GM12878 (cell line): ENCODE measurements at regions not wholly inside any gene's neighbourhood (a gene's known extent, or its start where the extent isn't known, plus 50 kb on each side); places are given as distances from the start of the nearest gene placed in this dataset.

Experiments used
- ATAC-seq: fragments of 200-7000 bp; cut with Tn5 transposase; 3 replicates; pipeline ENCODE4 v1.9.1; 2020; ENCODE audit warnings: mild to moderate bottlenecking, moderate library complexity
- BruUV-seq: library from RNA; stranded (reverse); fragments of 400-500 nt; replicated peaks from 2 replicates; lab custom pipeline; 2021; lab: Mats Ljungman, UMichigan
- CTCF ChIA-PET: fragments of 300-600 bp; sonication (Branson Sonifier 250); formaldehyde crosslinking; extraction: SDS; loops from one replicate; lab custom pipeline; 2021; ENCODE audit warnings: inconsistent platforms; lab: Yijun Ruan, JAX
- POLR2A ChIA-PET: fragments of 350-600 bp; formaldehyde crosslinking; extraction: SDS; loops from one replicate; lab custom pipeline; 2021; ENCODE audit warnings: inconsistent platforms; lab: Charles Lee
- RAD21 ChIA-PET: fragments of 300-600 bp; sonication (Branson Sonifier 250); formaldehyde crosslinking; loops from one replicate; lab custom pipeline; 2023; ENCODE audit warnings: antibody characterized with exemption; ENCODE audit not compliant: unreplicated experiment; lab: Charles Lee
- SMC1A ChIA-PET: fragments of 300-600 bp; sonication (Branson Sonifier 250); formaldehyde crosslinking; loops from one replicate; lab custom pipeline; 2023; ENCODE audit not compliant: unreplicated experiment, uncharacterized antibody; lab: Charles Lee
- DNase-seq: peaks from one replicate; pipeline ENCODE4 v3.0.0-alpha.2; 2011; ENCODE audit warnings: low read depth, low spot score
- FAIRE-seq: peaks from 3 replicates; lab custom pipeline; 2011; peaks lifted over from hg19 to GRCh38; lab: Jason Lieb, UNC
- H2AFZ ChIP-seq: 2 replicates; pipeline ENCODE4 v1.6.0; 2011; ENCODE audit warnings: low read depth, low read length, control low read depth; ENCODE audit not compliant: control insufficient read depth
- H3K27ac ChIP-seq: 2 replicates; pipeline ENCODE4 v1.5.1; 2011; ENCODE audit warnings: control low read depth; ENCODE audit not compliant: control insufficient read depth, insufficient read depth
- H3K27me3 ChIP-seq, 2 experiments: replicated peaks in 1 of 2; 2 replicates each; pipeline versions ENCODE4 v1.6.0 to v1.6.1; 2011; ENCODE audit warnings: low read length in 1 of 2; ENCODE audit not compliant: control insufficient read depth in 2 of 2, insufficient read depth in 2 of 2
- H3K36me3 ChIP-seq, 2 experiments: 2 replicates each; pipeline ENCODE4 v1.5.1; 2011; ENCODE audit warnings: low read length in 1 of 2; ENCODE audit not compliant: control insufficient read depth in 2 of 2, insufficient read depth in 2 of 2
- H3K4me1 ChIP-seq: 2 replicates; pipeline ENCODE4 v1.6.1; 2011; ENCODE audit warnings: mild to moderate bottlenecking, low read length, moderate library complexity, mixed read lengths; ENCODE audit not compliant: control insufficient read depth, insufficient read depth
- H3K4me2 ChIP-seq: 2 replicates; pipeline ENCODE4 v1.6.0; 2011; ENCODE audit warnings: control low read depth; ENCODE audit not compliant: control insufficient read depth, insufficient read depth
- H3K4me3 ChIP-seq: fragments of 200-600 bp; sonication (generic); 2 replicates; pipeline ENCODE4 v1.5.1; 2016
- H3K79me2 ChIP-seq: 2 replicates; pipeline ENCODE4 v1.6.0; 2011; ENCODE audit warnings: low read length; ENCODE audit not compliant: control insufficient read depth, insufficient read depth
- H3K9ac ChIP-seq: 2 replicates; pipeline ENCODE4 v1.8.0; 2011; ENCODE audit warnings: low read length, control low read depth, mixed read lengths; ENCODE audit not compliant: control insufficient read depth, insufficient read depth
- H3K9me3 ChIP-seq: replicated peaks from 3 replicates; pipeline ENCODE4 v1.5.1; 2011; ENCODE audit warnings: mild to moderate bottlenecking, low read length; ENCODE audit not compliant: control insufficient read depth, insufficient read depth
- H4K20me1 ChIP-seq: 2 replicates; pipeline ENCODE4 v1.6.0; 2011; ENCODE audit not compliant: control insufficient read depth, insufficient read depth
- CHD1 ChIP-seq: IDR thresholded peaks from 2 replicates; pipeline ENCODE4 v1.6.1; 2012; ENCODE audit warnings: low read depth, low read length, improper control_type of control experiment
- EGR1 ChIP-seq, 2 experiments: IDR thresholded peaks; 1 replicate in 1 of 2; 2 replicates in 1 of 2; pipeline ENCODE4 v1.6.1; 2011 to 2012; ENCODE audit warnings: low read depth in 2 of 2, low read length in 2 of 2, borderline replicate concordance in 1 of 2, mild to moderate bottlenecking in 1 of 2, moderate library complexity in 1 of 2
- SIN3A ChIP-seq: IDR thresholded peaks from 2 replicates; pipeline ENCODE4 v1.6.1; 2012; ENCODE audit warnings: low read depth, low read length, improper control_type of control experiment
- SMAD5 ChIP-seq: IDR thresholded peaks from 2 replicates; pipeline ENCODE4 v1.6.1; 2016; ENCODE audit warnings: antibody characterized with exemption, low read depth
- SREBF1 ChIP-seq: IDR thresholded peaks from 2 replicates; pipeline ENCODE4 v1.6.1; 2012; ENCODE audit warnings: mild to moderate bottlenecking, low read length
- SRF ChIP-seq, 2 experiments: IDR thresholded peaks; 2 replicates each; pipeline ENCODE4 v1.6.1; 2011; ENCODE audit warnings: low read depth in 2 of 2, low read length in 2 of 2, mild to moderate bottlenecking in 1 of 2, moderate library complexity in 1 of 2
- SUZ12 ChIP-seq: fragments of 200-600 bp; sonication (generic); IDR thresholded peaks from one replicate; pipeline ENCODE4 v1.6.1; 2018; ENCODE audit warnings: antibody characterized with exemption, mild to moderate bottlenecking; ENCODE audit not compliant: unreplicated experiment
- TCF7 ChIP-seq: IDR thresholded peaks from 2 replicates; pipeline ENCODE4 v1.6.1; 2014; ENCODE audit warnings: antibody characterized with exemption, borderline replicate concordance
- ZNF384 ChIP-seq: IDR thresholded peaks from 2 replicates; pipeline ENCODE4 v1.6.1; 2012; ENCODE audit warnings: low read depth, mild to moderate bottlenecking, low read length, improper control_type of control experiment, borderline replicate concordance
- in situ Hi-C: fragments of 300-500 bp; cut with MboI; formaldehyde crosslinking; loops from 9 replicates; pipeline ENCODE4 v1.14.3; 2018; ENCODE audit warnings: mixed read lengths
- intact Hi-C: fragments of 100-400 bp; cut with micrococcal nuclease; formaldehyde crosslinking; loops from one replicate; pipeline ENCODE4 v1.14.2; 2022; ENCODE audit not compliant: unreplicated experiment
- TF ChIP-seq, protein P1 (sequence below): IDR thresholded peaks from 2 replicates; pipeline ENCODE4 v1.6.1; 2011; ENCODE audit warnings: low read depth, low read length, improper control_type of control experiment, borderline replicate concordance
- TF ChIP-seq, protein P2 (sequence below): fragments of 450-650 bp; IDR thresholded peaks from 2 replicates; pipeline ENCODE4 v1.6.1; 2016; ENCODE audit warnings: mild to moderate bottlenecking, moderate library complexity, borderline replicate concordance
- TF ChIP-seq, protein P3 (sequence below): fragments of 150-350 bp; IDR thresholded peaks from 2 replicates; pipeline ENCODE4 v1.6.1; 2016; ENCODE audit warnings: low read depth, low read length
- TF ChIP-seq, protein P4 (sequence below): fragments of 450-650 bp; IDR thresholded peaks from 2 replicates; pipeline ENCODE4 v1.6.1; 2018; ENCODE audit warnings: mild to moderate bottlenecking, low read depth, moderate library complexity; ENCODE audit not compliant: partially characterized antibody

DNA sequence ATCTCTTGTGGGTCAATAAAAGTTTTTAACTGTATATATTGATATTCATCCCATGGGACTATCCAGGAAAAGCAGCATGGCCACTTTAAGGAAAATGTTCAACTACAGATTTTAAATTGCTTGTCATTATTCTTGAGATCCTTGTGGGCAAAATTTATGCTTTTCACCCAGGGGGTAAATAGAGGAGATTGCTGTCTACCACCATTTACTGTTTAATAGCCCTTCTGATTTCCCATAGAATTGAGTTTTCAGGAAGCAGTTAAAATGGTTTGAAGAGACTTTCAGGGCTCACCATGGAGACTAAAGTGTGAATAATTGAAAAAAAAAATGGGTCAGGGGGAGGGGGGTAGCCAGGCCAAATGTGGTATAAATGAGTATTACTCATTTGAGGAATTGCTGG is 901.1 kb upstream of the POT1 start:
- DNase-seq (no peak), ATAC-seq (no peak), FAIRE-seq (no peak)
- ChIA-PET SMC1A (no interaction called here), RAD21 (no interaction called here), CTCF (no interaction called here), POLR2A (no interaction called here)
- TF ChIP-seq SRF (IDR thresholded peaks at IDR 0.05; ENCODE audit: low read depth in 2 of 2, low read length in 2 of 2) (no peak), SREBF1 (no peak), SIN3A (no peak), EGR1 (IDR thresholded peaks at IDR 0.05; ENCODE audit: borderline replicate concordance in 1 of 2, low read depth in 2 of 2, low read length in 2 of 2) (no peak), SMAD5 (no peak), ZNF384 (no peak), CHD1 (no peak), SUZ12 (no peak), TCF7 (no peak)
- TF ChIP-seq, protein P1, sequence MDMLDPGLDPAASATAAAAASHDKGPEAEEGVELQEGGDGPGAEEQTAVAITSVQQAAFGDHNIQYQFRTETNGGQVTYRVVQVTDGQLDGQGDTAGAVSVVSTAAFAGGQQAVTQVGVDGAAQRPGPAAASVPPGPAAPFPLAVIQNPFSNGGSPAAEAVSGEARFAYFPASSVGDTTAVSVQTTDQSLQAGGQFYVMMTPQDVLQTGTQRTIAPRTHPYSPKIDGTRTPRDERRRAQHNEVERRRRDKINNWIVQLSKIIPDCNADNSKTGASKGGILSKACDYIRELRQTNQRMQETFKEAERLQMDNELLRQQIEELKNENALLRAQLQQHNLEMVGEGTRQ, result no peak
- TF ChIP-seq, protein P2, sequence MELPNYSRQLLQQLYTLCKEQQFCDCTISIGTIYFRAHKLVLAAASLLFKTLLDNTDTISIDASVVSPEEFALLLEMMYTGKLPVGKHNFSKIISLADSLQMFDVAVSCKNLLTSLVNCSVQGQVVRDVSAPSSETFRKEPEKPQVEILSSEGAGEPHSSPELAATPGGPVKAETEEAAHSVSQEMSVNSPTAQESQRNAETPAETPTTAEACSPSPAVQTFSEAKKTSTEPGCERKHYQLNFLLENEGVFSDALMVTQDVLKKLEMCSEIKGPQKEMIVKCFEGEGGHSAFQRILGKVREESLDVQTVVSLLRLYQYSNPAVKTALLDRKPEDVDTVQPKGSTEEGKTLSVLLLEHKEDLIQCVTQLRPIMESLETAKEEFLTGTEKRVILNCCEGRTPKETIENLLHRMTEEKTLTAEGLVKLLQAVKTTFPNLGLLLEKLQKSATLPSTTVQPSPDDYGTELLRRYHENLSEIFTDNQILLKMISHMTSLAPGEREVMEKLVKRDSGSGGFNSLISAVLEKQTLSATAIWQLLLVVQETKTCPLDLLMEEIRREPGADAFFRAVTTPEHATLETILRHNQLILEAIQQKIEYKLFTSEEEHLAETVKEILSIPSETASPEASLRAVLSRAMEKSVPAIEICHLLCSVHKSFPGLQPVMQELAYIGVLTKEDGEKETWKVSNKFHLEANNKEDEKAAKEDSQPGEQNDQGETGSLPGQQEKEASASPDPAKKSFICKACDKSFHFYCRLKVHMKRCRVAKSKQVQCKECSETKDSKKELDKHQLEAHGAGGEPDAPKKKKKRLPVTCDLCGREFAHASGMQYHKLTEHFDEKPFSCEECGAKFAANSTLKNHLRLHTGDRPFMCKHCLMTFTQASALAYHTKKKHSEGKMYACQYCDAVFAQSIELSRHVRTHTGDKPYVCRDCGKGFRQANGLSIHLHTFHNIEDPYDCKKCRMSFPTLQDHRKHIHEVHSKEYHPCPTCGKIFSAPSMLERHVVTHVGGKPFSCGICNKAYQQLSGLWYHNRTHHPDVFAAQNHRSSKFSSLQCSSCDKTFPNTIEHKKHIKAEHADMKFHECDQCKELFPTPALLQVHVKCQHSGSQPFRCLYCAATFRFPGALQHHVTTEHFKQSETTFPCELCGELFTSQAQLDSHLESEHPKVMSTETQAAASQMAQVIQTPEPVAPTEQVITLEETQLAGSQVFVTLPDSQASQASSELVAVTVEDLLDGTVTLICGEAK, result no peak
- TF ChIP-seq, protein P3, sequence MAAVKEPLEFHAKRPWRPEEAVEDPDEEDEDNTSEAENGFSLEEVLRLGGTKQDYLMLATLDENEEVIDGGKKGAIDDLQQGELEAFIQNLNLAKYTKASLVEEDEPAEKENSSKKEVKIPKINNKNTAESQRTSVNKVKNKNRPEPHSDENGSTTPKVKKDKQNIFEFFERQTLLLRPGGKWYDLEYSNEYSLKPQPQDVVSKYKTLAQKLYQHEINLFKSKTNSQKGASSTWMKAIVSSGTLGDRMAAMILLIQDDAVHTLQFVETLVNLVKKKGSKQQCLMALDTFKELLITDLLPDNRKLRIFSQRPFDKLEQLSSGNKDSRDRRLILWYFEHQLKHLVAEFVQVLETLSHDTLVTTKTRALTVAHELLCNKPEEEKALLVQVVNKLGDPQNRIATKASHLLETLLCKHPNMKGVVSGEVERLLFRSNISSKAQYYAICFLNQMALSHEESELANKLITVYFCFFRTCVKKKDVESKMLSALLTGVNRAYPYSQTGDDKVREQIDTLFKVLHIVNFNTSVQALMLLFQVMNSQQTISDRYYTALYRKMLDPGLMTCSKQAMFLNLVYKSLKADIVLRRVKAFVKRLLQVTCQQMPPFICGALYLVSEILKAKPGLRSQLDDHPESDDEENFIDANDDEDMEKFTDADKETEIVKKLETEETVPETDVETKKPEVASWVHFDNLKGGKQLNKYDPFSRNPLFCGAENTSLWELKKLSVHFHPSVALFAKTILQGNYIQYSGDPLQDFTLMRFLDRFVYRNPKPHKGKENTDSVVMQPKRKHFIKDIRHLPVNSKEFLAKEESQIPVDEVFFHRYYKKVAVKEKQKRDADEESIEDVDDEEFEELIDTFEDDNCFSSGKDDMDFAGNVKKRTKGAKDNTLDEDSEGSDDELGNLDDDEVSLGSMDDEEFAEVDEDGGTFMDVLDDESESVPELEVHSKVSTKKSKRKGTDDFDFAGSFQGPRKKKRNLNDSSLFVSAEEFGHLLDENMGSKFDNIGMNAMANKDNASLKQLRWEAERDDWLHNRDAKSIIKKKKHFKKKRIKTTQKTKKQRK, result no peak
- TF ChIP-seq, protein P4, sequence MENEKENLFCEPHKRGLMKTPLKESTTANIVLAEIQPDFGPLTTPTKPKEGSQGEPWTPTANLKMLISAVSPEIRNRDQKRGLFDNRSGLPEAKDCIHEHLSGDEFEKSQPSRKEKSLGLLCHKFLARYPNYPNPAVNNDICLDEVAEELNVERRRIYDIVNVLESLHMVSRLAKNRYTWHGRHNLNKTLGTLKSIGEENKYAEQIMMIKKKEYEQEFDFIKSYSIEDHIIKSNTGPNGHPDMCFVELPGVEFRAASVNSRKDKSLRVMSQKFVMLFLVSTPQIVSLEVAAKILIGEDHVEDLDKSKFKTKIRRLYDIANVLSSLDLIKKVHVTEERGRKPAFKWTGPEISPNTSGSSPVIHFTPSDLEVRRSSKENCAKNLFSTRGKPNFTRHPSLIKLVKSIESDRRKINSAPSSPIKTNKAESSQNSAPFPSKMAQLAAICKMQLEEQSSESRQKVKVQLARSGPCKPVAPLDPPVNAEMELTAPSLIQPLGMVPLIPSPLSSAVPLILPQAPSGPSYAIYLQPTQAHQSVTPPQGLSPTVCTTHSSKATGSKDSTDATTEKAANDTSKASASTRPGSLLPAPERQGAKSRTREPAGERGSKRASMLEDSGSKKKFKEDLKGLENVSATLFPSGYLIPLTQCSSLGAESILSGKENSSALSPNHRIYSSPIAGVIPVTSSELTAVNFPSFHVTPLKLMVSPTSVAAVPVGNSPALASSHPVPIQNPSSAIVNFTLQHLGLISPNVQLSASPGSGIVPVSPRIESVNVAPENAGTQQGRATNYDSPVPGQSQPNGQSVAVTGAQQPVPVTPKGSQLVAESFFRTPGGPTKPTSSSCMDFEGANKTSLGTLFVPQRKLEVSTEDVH, result no peak
- no peak overlapping the region for H3K27ac ChIP-seq
- in situ Hi-C loops (no loop called here), intact Hi-C loops (no loop called here)
- BruUV-seq, result no TSS peak
- H3K9ac ChIP-seq, result no peak overlapping the region
- H2AFZ ChIP-seq, result no peak overlapping the region
- H3K36me3 ChIP-seq, result no peaks in the 10 kb centered on the region
- no peaks in the 10 kb centered on the region for H3K79me2 ChIP-seq
- H3K4me1 ChIP-seq, result no peaks in the 10 kb centered on the region
- H3K27me3 ChIP-seq, result no peaks in the 10 kb centered on the region
- H3K4me2 ChIP-seq, result no peak overlapping the region
- H3K4me3 ChIP-seq, result no peak overlapping the region
- no peaks in the 10 kb centered on the region for H4K20me1 ChIP-seq
- no peaks in the 10 kb centered on the region for H3K9me3 ChIP-seq
